HG03097 (cell line): ENCODE measurements at regions not wholly inside any gene's neighbourhood (a gene's known extent, or its start where the extent isn't known, plus 50 kb on each side); places are given as distances from the start of the nearest gene placed in this dataset.
A peak's percentile ranks its signal among the peaks of the same experiment; 100 is the strongest.

Experiments used
- ATAC-seq: cut with Tn5 transposase; IDR thresholded peaks from one replicate; pipeline ENCODE4 v1.9.1; 2021; ENCODE audit not compliant: unreplicated experiment, low FRiP score

GRCh38 chr12:77777274-77777673 is 53.4 kb upstream of the NAV3 start:
- no peak for ATAC-seq

GRCh38 chr12:77774761-77775160 is 55.9 kb upstream of the NAV3 start:
- ATAC-seq = no peak

- ATAC-seq = no peak
These were observed 57.9 kb upstream of the NAV3 start for GRCh38 chr12:77772676-77773298.

GRCh38 chr12:77768558-77768957 is 62.1 kb upstream of the NAV3 start:
- no peak for ATAC-seq

GRCh38 chr12:77767756-77768343 is 62.8 kb upstream of the NAV3 start:
- no peak for ATAC-seq

- no peak for ATAC-seq
These were observed 63.4 kb upstream of the NAV3 start for GRCh38 chr12:77767335-77767734.

GRCh38 chr12:77766224-77766623 is 64.5 kb upstream of the NAV3 start:
- no peak for ATAC-seq

GRCh38 chr12:77761286-77761685 is 69.4 kb upstream of the NAV3 start:
- no peak for ATAC-seq

GRCh38 chr12:77760271-77761025 is 70.2 kb upstream of the NAV3 start:
- no peak for ATAC-seq

- ATAC-seq = no peak
These were observed 76.6 kb upstream of the NAV3 start for GRCh38 chr12:77754086-77754485.

GRCh38 chr12:77751939-77752338 is 78.8 kb upstream of the NAV3 start:
- no peak for ATAC-seq

- ATAC-seq = peak; percentile 100
These were observed 84.6 kb upstream of the NAV3 start for GRCh38 chr12:77746096-77746495.

GRCh38 chr12:77745624-77746023 is 85.1 kb upstream of the NAV3 start:
- ATAC-seq = no peak

- no peak for ATAC-seq
These were observed 88.1 kb upstream of the NAV3 start for GRCh38 chr12:77742631-77743030.

- no peak for ATAC-seq
These were observed 88.6 kb upstream of the NAV3 start for GRCh38 chr12:77741974-77742517.

- no peak for ATAC-seq
These were observed 94.3 kb upstream of the NAV3 start for GRCh38 chr12:77736219-77736965.

GRCh38 chr12:77734214-77734883 is 96.3 kb upstream of the NAV3 start:
- no peak for ATAC-seq

- ATAC-seq = no peak
These were observed 102.7 kb upstream of the NAV3 start for GRCh38 chr12:77728018-77728417.

- ATAC-seq = no peak
These were observed 103.2 kb upstream of the NAV3 start for GRCh38 chr12:77727442-77728001.

- no peak for ATAC-seq
These were observed 105.1 kb upstream of the NAV3 start for GRCh38 chr12:77725611-77726010.
